ENCODE measurements at regions not wholly inside any gene's neighbourhood (a gene's known extent, or its start where the extent isn't known, plus 50 kb on each side); places are given as distances from the start of the nearest gene placed in this dataset.

DNA sequence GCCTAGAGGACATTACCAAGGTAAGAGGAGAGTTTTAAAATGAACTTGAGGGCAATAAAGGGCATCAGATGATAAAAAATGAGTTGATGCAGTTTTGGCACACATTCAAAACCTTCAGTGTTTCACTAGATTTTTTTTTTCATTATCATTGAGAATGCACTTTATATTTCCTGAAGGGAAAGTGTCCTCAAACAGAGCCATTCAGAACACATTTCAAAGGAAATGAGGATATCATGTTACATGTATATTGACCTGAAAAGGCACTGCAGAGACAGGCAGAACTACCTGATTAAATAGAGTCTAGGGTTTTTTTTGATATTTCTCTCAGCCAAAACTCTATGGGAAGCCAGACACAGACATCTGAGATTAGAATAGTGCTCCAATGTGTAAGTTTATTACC is 454.0 kb downstream of the NEBL start:
- DNase-seq (ENCODE audit: low spot score), result no peak
- TF ChIP-seq, protein P1, sequence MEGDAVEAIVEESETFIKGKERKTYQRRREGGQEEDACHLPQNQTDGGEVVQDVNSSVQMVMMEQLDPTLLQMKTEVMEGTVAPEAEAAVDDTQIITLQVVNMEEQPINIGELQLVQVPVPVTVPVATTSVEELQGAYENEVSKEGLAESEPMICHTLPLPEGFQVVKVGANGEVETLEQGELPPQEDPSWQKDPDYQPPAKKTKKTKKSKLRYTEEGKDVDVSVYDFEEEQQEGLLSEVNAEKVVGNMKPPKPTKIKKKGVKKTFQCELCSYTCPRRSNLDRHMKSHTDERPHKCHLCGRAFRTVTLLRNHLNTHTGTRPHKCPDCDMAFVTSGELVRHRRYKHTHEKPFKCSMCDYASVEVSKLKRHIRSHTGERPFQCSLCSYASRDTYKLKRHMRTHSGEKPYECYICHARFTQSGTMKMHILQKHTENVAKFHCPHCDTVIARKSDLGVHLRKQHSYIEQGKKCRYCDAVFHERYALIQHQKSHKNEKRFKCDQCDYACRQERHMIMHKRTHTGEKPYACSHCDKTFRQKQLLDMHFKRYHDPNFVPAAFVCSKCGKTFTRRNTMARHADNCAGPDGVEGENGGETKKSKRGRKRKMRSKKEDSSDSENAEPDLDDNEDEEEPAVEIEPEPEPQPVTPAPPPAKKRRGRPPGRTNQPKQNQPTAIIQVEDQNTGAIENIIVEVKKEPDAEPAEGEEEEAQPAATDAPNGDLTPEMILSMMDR (IDR thresholded peaks at IDR 0.05), result no peak
- peaks cover 22% of the 10 kb centered on the region for H3K4me1 Mint-ChIP-seq (ENCODE audit: low read depth)
- H3K4me3 Mint-ChIP-seq (ENCODE audit: unreplicated experiment), result no peak overlapping the region
- no peak overlapping the region for H3K27ac Mint-ChIP-seq (ENCODE audit: unreplicated experiment)
- H3K9me3 Mint-ChIP-seq (ENCODE audit: low read depth), result peaks cover 8% of the 10 kb centered on the region
- peaks cover 4% of the 10 kb centered on the region for H3K36me3 Mint-ChIP-seq (ENCODE audit: low read depth)
- no peaks in the 10 kb centered on the region for H3K27me3 Mint-ChIP-seq (ENCODE audit: low read depth)

DNA sequence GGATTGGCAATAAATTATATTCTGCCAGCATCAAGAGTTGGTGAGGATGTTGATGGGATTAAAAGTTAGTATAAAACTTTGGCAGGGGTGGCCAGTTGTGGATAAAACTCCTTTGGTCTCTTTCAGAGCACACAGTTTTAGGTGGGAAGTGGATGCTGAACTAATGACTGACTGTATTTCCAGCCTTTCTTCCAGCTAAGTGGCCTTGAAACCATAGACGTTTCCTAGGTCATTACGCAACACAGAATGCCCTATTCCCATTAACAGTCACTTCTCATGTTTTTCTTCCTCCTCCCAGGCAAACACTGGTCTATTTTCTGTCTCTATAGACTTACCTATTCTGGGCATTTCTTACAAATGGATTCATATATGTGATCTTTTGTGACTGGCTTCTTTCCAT is 467.4 kb downstream of the NEBL start:
- DNase-seq (ENCODE audit: low spot score), result no peak
- Mint-ChIP-seq H3K36me3 (ENCODE audit: low read depth) (peaks cover 7% of the 10 kb centered on the region), H3K4me3 (ENCODE audit: unreplicated experiment) (no peak overlapping the region), H3K27ac (ENCODE audit: unreplicated experiment) (no peak overlapping the region), H3K4me1 (ENCODE audit: low read depth) (no peaks in the 10 kb centered on the region), H3K27me3 (ENCODE audit: low read depth) (no peaks in the 10 kb centered on the region), H3K9me3 (ENCODE audit: low read depth) (peaks cover 21% of the 10 kb centered on the region)
- TF ChIP-seq, protein P1 (IDR thresholded peaks at IDR 0.05), result no peak

- DNase-seq (ENCODE audit: low spot score), result no peak
- Mint-ChIP-seq H3K9me3 (ENCODE audit: low read depth) (peaks cover 33% of the 10 kb centered on the region), H3K4me1 (ENCODE audit: low read depth) (no peaks in the 10 kb centered on the region), H3K27ac (ENCODE audit: unreplicated experiment) (no peak overlapping the region), H3K4me3 (ENCODE audit: unreplicated experiment) (no peak overlapping the region), H3K27me3 (ENCODE audit: low read depth) (no peaks in the 10 kb centered on the region), H3K36me3 (ENCODE audit: low read depth) (peaks cover 14% of the 10 kb centered on the region)
- TF ChIP-seq, protein P1 (IDR thresholded peaks at IDR 0.05), result no peak
Measured at GRCh38 chr10:20427821-20428220, 469.3 kb downstream of the NEBL start.

- no peak overlapping the region for H3K27ac Mint-ChIP-seq (ENCODE audit: unreplicated experiment)
- TF ChIP-seq, protein P1 (IDR thresholded peaks at IDR 0.05), result no peak
- DNase-seq (ENCODE audit: low spot score), result no peak
- no peaks in the 10 kb centered on the region for H3K36me3 Mint-ChIP-seq (ENCODE audit: low read depth)
- H3K27me3 Mint-ChIP-seq (ENCODE audit: low read depth), result no peaks in the 10 kb centered on the region
- H3K4me3 Mint-ChIP-seq (ENCODE audit: unreplicated experiment), result no peak overlapping the region
- H3K4me1 Mint-ChIP-seq (ENCODE audit: low read depth), result peaks cover 9% of the 10 kb centered on the region
- H3K9me3 Mint-ChIP-seq (ENCODE audit: low read depth), result peaks cover 13% of the 10 kb centered on the region
Measured at GRCh38 chr10:20418286-20418685, 478.8 kb downstream of the NEBL start.

GRCh38 chr10:20417791-20418190 is 479.3 kb downstream of the NEBL start:
- H3K4me3 Mint-ChIP-seq (ENCODE audit: unreplicated experiment), result no peak overlapping the region
- H3K36me3 Mint-ChIP-seq (ENCODE audit: low read depth), result no peaks in the 10 kb centered on the region
- TF ChIP-seq, protein P1 (IDR thresholded peaks at IDR 0.05), result no peak
- no peak overlapping the region for H3K27ac Mint-ChIP-seq (ENCODE audit: unreplicated experiment)
- H3K9me3 Mint-ChIP-seq (ENCODE audit: low read depth), result peaks cover 13% of the 10 kb centered on the region
- peaks cover 9% of the 10 kb centered on the region for H3K4me1 Mint-ChIP-seq (ENCODE audit: low read depth)
- no peak for DNase-seq (ENCODE audit: low spot score)
- no peaks in the 10 kb centered on the region for H3K27me3 Mint-ChIP-seq (ENCODE audit: low read depth)
